ENCODE measurements at regions not wholly inside any gene's neighbourhood (a gene's known extent, or its start where the extent isn't known, plus 50 kb on each side); places are given as distances from the start of the nearest gene placed in this dataset.

- TF ChIP-seq POLR2A (IDR thresholded peaks at IDR 0.05; ENCODE audit: low read length) (no peak), CEBPB (IDR thresholded peaks at IDR 0.05) (no peak), CTCF (IDR thresholded peaks at IDR 0.05) (no peak), CBX8 (IDR thresholded peaks at IDR 0.05) (no peak), EP300 (IDR thresholded peaks at IDR 0.05) (no peak), MAX (IDR thresholded peaks at IDR 0.05) (no peak), RARB (CRISPR knock-in tag; IDR thresholded peaks at IDR 0.05) (no peak), USF2 (IDR thresholded peaks at IDR 0.05) (no peak)
These were observed 98.1 kb downstream of the ZPLD1 start for GRCh38 chr3:102532901-102533300.

All from A549 (cell line).